HG02884 (cell line): ENCODE measurements at regions not wholly inside any gene's neighbourhood (a gene's known extent, or its start where the extent isn't known, plus 50 kb on each side); places are given as distances from the start of the nearest gene placed in this dataset.
"Not testable (repeated sequence)": the region's sequence is repeated elsewhere in the genome, so short reads cannot be mapped to it uniquely, and the experiment has no call there.

Experiments used
- ATAC-seq: cut with Tn5 transposase; IDR thresholded peaks from one replicate; pipeline ENCODE4 v1.9.1; 2021; ENCODE audit warnings: mild to moderate bottlenecking, moderate library complexity; ENCODE audit not compliant: unreplicated experiment

GRCh38 chr11:115643549-115644270 is 139.5 kb upstream of the CADM1 start:
- ATAC-seq, result no peak

GRCh38 chr11:115642660-115643059 is 138.4 kb upstream of the CADM1 start:
- no peak for ATAC-seq

GRCh38 chr11:115637599-115638241 is 133.5 kb upstream of the CADM1 start:
- no peak for ATAC-seq

GRCh38 chr11:115636753-115637527 is 132.7 kb upstream of the CADM1 start:
- no peak for ATAC-seq

GRCh38 chr11:115633977-115634376 is 129.8 kb upstream of the CADM1 start:
- not testable (repeated sequence) for ATAC-seq

- no peak for ATAC-seq
Measured at GRCh38 chr11:115632061-115632460, 127.8 kb upstream of the CADM1 start.

- ATAC-seq, result no peak
Measured at GRCh38 chr11:115631609-115632008, 127.4 kb upstream of the CADM1 start.

GRCh38 chr11:115630214-115630613 is 126.0 kb upstream of the CADM1 start:
- no peak for ATAC-seq

GRCh38 chr11:115629456-115630015 is 125.3 kb upstream of the CADM1 start:
- no peak for ATAC-seq

GRCh38 chr11:115627666-115628460 is 123.6 kb upstream of the CADM1 start:
- ATAC-seq, result no peak

- ATAC-seq, result no peak
Measured at GRCh38 chr11:115627071-115627470, 122.9 kb upstream of the CADM1 start.

- ATAC-seq, result no peak
Measured at GRCh38 chr11:115626414-115626813, 122.2 kb upstream of the CADM1 start.

GRCh38 chr11:115625502-115625901 is 121.3 kb upstream of the CADM1 start:
- no peak for ATAC-seq

GRCh38 chr11:115624065-115624464 is 119.8 kb upstream of the CADM1 start:
- ATAC-seq, result no peak

GRCh38 chr11:115623021-115623451 is 118.8 kb upstream of the CADM1 start:
- ATAC-seq, result no peak

GRCh38 chr11:115618428-115618827 is 114.2 kb upstream of the CADM1 start:
- no peak for ATAC-seq

GRCh38 chr11:115617767-115618166 is 113.6 kb upstream of the CADM1 start:
- ATAC-seq, result no peak

GRCh38 chr11:115616971-115617370 is 112.8 kb upstream of the CADM1 start:
- no peak for ATAC-seq

- no peak for ATAC-seq
Measured at GRCh38 chr11:115613986-115614632, 109.9 kb upstream of the CADM1 start.

GRCh38 chr11:115613004-115613403 is 108.8 kb upstream of the CADM1 start:
- ATAC-seq, result no peak
